H1 (cell line): ENCODE measurements at regions not wholly inside any gene's neighbourhood (a gene's known extent, or its start where the extent isn't known, plus 50 kb on each side); places are given as distances from the start of the nearest gene placed in this dataset.

Experiments
- CBX8 ChIP-seq: fragments of 300-800, 300-1000 bp; sonication (generic); IDR thresholded peaks from 2 replicates; pipeline ENCODE4 v1.7.1; 2016; ENCODE audit warnings: low read depth, low read length, borderline replicate concordance
- GABPA ChIP-seq: IDR thresholded peaks from 2 replicates; pipeline ENCODE4 v1.6.1; 2011; ENCODE audit warnings: mild to moderate bottlenecking, low read length, moderate library complexity, borderline replicate concordance; ENCODE audit not compliant: insufficient read depth
- POLR2A ChIP-seq, 2 experiments: IDR thresholded peaks; 1 replicate in 1 of 2; 2 replicates in 1 of 2; pipeline ENCODE4 v1.6.1; 2011; ENCODE audit warnings: low read depth in 2 of 2, low read length in 2 of 2, mild to moderate bottlenecking in 2 of 2; ENCODE audit errors: control extremely low read depth in 1 of 2
- SUZ12 ChIP-seq: fragments of 200-600 bp; sonication (generic); IDR thresholded peaks from 2 replicates; pipeline ENCODE4 v1.6.1; 2012; ENCODE audit warnings: mild to moderate bottlenecking, inconsistent platforms, low read length, moderate library complexity, mixed read lengths

- TF ChIP-seq CBX8 (no peak), GABPA (no peak), POLR2A (IDR thresholded peaks at IDR 0.05; ENCODE audit: control extremely low read depth in 1 of 2, low read depth in 2 of 2, low read length in 2 of 2) (no peak), SUZ12 (no peak)
Observed at GRCh38 chr1:195075973-195076372, 1532.3 kb downstream of the KCNT2 start (continued).
